ENCODE measurements at regions not wholly inside any gene's neighbourhood (a gene's known extent, or its start where the extent isn't known, plus 50 kb on each side); places are given as distances from the start of the nearest gene placed in this dataset.

DNA sequence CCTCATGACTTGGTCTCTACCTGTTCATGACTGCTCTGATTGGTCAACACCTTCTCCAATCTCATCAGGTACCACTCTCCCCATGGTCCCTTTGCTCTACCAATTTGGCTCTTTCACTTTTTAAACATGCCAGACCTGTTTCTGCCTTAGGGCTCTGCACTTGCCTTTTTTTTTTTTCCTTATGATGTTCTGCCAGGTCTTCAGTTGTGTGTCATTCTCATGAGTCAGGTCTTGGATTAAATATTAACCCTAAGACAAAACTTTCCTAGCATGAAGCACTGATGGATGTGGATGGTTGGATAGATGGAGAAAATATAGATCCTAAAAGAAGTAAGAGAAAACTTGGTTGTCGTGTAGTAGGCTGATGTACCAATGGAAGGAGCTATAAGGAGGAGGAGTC is 219.3 kb downstream of the TTC32 start:
- DNase-seq (ENCODE audit: low spot score) (no peak), ATAC-seq (ENCODE audit: low FRiP score) (no peak)
- TF ChIP-seq, protein P1, sequence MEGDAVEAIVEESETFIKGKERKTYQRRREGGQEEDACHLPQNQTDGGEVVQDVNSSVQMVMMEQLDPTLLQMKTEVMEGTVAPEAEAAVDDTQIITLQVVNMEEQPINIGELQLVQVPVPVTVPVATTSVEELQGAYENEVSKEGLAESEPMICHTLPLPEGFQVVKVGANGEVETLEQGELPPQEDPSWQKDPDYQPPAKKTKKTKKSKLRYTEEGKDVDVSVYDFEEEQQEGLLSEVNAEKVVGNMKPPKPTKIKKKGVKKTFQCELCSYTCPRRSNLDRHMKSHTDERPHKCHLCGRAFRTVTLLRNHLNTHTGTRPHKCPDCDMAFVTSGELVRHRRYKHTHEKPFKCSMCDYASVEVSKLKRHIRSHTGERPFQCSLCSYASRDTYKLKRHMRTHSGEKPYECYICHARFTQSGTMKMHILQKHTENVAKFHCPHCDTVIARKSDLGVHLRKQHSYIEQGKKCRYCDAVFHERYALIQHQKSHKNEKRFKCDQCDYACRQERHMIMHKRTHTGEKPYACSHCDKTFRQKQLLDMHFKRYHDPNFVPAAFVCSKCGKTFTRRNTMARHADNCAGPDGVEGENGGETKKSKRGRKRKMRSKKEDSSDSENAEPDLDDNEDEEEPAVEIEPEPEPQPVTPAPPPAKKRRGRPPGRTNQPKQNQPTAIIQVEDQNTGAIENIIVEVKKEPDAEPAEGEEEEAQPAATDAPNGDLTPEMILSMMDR (IDR thresholded peaks at IDR 0.05), result no peak

DNA sequence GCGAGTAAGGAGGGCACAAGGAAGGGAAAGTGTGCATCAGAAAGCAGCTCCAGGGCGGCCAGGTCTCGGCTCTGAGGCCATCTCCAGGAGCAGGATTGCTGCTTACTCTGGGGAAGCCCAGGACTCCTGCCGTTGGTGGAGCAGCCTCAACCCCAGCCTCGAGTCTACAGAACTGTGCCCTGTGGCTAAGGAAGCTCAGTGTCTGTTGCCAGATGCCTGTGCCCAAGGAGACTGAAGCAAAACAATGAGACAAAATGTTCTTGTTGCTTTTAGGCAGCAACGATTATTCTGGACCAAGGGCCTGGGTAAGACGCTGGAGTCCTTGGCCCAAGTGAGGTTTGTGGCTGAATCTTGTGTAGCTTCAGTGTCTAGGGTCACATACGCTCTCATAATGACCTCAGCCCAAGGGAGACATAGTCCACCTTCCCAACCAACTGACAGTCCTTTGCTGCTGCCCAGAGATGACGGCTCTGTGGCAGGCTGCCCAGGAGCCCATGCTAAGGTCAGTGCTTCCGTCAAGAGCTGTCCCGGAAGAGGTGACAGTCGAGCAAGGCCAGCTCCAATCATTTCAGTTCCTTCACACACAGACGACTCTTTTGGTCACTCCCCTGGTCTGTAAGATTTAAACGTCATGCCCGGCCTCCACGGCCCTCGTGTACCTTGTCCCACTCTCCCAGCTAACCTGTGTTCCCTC is 223.8 kb downstream of the TTC32 start:
- TF ChIP-seq, protein P1 (IDR thresholded peaks at IDR 0.05), result no peak
- ATAC-seq (ENCODE audit: low FRiP score), result no peak
- no peak for DNase-seq (ENCODE audit: low spot score)

DNA sequence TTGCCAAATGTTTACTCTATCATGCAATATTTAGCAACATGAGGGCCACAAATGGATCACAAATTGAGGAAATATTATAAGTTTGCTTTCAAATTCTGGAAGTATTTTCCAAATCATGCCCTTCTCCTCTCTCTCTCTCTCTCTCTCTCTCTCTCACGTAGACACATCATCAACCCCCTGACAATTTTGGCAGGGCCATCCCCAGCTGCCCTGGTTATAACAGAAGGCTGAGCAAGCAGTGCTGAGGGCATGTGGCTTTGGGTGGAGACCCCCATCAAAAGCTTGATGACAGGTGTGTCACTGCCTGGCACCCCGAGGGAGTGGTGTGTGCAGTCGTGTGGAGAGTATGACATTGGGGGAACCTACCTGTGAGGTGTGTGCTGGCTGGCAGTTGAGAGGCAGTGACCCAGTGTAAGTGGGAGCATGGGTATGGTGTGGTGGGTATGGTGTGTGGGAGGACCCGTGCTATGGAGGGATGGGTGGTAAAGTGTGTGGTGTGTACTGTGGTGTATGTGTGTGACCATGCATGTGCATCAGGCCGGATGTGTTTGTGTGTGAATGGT is 224.5 kb downstream of the TTC32 start:
- ATAC-seq (ENCODE audit: low FRiP score), result no peak
- TF ChIP-seq, protein P1 (IDR thresholded peaks at IDR 0.05), result no peak
- DNase-seq (ENCODE audit: low spot score), result no peak

DNA sequence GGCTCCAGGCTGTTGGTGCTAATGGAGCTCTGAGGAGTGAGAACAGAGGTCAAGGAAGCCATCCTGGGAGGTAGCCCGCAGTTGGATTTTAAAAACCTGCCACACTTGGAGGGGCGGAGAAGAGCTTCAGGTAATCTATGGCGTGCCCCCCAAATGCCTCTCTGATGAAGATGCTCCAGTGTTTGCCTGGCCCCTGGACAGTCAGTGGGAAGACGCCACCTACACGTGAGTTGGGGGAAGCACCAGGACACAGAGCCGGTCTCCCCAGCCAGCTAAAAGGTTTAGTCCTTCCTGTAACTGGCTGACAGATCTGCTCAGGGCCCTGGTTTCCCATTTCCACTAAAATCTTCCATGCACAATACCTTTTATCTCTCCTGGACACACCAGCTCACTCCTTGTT is 225.0 kb downstream of the TTC32 start:
- ATAC-seq (ENCODE audit: low FRiP score), result no peak
- TF ChIP-seq, protein P1 (IDR thresholded peaks at IDR 0.05), result no peak

DNA sequence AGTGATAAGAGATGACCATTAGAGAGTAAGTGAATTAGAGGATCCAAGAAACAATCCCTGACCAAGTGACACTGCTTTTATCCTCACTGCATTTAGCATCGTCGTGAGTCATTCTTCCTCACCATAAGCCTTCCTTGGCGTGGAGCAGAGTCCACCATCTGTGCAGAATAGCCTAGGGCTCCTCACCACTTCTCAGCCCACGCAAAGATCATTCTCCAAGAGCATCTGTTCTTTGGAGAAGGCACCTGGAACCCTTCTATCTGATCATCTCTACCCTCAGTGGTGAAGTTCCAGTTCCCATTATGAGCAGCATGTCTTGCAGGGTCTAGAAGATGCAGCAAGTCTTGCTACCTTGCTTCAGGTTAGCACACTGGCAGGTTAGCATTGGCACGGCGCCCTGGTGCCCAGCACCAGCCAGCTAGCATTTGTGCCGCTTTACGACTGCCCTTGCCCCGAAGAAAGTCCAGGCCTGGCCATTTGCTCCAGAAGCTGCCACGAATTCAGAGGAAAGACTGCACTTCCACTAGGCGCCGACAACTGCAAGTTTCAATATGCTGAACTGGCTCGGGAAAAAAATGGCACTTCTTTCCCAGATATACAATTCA is 225.8 kb downstream of the TTC32 start:
- no peak for ATAC-seq (ENCODE audit: low FRiP score)

More for the DNA sequence above, 225.0 kb downstream of the TTC32 start:
- no peak for DNase-seq (ENCODE audit: low spot score)

DNA sequence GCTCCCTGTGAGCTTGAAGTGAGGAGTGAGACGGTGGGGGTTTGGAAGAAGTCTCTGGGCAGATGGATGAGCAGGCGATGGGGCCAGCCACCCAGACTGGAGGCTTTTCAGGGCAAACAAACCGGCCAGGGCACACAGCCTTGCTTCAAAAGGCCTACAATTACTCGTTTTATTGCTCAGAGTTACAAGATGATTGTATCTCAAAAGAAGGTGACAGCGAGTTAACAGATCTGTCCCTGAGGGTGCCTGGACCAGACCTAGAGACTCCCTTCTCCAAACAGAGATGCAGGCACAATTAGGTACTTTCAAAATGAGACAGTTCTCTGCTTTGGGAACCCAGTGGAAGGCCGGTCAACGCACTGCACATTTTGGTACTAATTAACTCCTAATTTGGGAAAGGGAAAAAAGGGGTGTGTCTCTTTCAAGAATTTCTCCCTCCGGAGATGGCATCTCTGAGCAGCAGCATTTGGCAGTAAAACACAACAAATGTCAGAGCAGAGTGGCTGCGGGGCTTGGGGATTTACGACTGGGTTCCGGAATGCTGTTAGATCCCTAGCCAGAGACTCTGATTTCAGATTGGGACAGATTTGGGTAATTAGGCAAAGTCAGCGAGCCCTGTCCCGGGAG is 226.7 kb downstream of the TTC32 start:
- TF ChIP-seq, protein P1 (IDR thresholded peaks at IDR 0.05), result no peak
- DNase-seq (ENCODE audit: low spot score) (no peak), ATAC-seq (ENCODE audit: low FRiP score) (no peak)

More for the DNA sequence above, 225.8 kb downstream of the TTC32 start:
- no peak for DNase-seq (ENCODE audit: low spot score)
- TF ChIP-seq, protein P1 (IDR thresholded peaks at IDR 0.05), result no peak

Data from omental fat pad (tissue), 3 donors.